Skin of body (tissue), 1 donor: ENCODE measurements at regions not wholly inside any gene's neighbourhood (a gene's known extent, or its start where the extent isn't known, plus 50 kb on each side); places are given as distances from the start of the nearest gene placed in this dataset.
A peak's percentile ranks its signal among the peaks of the same experiment; 100 is the strongest.

Experiments used
- DNase-seq: peaks from one replicate; lab custom pipeline; 2025; lab: John Stamatoyannopoulos, UW

DNA sequence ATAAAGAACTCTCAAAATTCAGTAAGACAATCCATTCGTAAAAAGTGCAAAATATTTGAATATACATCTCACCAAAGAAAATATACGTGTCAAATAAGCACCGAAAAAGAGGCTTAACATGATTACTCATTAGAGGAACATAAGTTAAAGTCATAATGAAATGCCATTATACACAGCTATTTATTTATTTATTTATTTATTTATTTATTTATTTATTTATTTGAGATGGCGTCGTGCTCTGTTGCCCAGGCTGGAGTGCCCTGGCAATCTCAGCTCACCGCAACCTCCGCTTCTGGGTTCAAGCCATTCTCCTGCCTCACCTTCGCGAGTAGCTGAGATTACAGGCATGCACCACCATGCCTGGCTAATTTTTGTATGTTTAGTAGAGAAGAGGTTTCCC is 203.6 kb upstream of the UBASH3B start:
- no peak for DNase-seq

DNA sequence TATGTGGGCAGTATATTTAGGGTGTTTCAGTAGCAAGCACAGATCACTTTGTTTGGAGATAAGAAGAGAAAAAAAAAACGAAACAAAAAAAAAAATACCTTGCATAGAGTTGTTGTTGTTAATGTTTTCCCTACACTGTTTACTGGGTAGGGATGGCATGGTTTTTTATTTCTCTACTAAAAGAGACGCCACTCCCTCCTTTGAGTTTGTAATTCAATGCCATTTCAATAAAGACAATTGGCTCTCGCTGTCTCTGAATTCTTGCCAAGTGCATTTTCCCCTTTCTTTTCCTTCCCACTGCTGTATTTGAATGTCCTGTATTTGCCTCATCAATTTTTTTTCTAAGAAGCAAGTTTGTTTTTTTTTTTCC is 213.9 kb upstream of the UBASH3B start:
- peak; percentile 47 for DNase-seq

DNA sequence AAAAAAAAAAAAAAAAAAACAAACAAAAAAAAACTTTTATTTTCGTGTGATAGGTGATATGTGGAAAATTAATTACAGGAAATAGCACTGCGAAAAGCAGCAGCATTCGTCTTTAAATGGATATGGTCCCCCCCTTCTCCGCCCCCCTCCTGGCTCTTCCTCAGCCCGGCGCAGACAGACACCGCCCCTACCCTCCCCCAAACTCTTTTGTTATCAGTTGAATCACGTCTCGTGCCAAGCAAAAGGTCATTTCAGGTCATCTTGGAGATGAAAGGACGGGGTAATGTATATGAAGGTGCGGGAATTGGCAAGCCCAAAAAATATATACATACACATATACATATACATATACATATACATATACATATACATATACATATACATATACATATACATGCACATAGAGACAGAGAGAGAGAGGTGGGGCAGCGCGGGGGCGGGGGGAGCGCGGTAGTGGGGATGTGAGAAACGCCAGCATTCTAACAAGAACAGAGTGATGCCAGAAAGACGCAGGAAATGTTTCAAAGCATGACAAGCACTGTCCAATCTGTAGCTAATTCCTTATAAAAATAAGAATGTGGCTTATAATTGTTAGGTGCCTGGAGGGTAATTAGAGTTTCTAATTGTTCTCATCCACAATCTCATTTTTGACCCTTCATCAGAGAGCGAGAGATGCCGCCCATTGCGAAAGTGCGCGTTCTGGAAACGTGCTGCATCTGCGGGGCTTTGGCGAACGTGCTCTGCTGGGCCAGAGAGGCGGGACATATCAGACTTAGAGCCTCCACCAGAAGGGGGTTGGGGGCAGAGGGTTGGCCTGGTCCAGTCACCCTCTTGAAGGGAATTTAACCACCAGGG is 214.5 kb upstream of the UBASH3B start:
- peak; percentile 53 for DNase-seq

DNA sequence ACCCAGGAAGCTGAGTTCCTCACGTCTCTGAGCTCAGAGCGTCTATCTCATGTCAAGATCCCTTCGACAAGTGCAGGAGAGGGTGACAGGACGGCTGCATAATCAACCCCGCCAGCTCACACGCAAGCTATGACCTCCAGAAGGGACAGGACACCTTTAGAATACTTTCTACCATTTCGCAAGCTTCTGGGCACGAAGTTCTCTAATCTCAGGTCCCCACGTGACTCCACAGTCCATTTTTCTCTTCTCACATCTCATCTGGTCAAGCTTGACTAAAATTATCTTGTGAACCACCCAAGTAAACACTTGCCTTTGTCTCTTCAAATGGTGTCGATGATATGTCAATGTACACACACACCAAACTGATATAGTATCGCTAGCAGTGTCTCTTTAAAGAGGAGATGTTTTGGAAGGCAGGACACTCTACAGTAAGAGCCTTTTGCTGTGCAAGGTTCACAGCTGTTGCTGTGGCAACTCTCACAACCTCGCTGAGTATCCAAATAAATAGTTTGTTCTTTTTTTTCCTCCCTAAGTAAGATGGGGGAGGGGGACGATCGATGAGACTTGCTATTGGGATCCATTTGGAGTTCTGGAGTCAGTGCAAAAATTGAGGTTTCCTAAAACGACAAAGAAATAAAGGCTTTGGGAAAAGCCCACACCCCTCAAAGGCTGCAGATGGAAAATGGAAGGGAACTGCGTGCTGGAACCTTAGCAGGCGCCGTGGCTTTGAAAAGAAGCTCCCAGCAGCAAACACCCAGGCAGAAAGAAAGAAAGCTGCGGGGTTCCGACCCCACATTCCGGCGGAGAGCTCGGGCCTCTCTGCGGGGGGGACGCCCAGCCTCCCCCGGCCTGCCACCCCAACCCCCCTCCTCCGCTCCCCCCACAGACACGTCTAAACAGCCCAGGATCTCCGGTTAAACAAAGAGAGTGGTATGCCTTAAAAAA is 215.4 kb upstream of the UBASH3B start:
- DNase-seq = peak; percentile 77

DNA sequence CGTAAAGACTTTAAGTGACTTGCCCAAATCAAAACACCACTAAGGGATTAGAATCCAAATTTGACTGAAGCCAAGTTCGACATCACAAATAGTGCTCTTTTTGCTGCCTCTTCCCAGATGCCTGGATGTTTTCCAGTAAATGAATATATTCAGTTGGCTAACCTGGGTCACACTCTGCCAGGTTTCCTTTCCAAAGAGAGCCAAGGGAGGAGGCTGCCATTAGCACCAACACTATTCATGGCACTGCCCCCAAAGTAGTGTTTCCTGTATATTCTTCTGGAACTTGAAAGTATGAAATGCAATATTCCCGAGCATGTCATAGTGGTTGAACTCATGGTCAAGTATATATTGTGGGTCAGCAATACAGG is 219.3 kb upstream of the UBASH3B start:
- no peak for DNase-seq

DNA sequence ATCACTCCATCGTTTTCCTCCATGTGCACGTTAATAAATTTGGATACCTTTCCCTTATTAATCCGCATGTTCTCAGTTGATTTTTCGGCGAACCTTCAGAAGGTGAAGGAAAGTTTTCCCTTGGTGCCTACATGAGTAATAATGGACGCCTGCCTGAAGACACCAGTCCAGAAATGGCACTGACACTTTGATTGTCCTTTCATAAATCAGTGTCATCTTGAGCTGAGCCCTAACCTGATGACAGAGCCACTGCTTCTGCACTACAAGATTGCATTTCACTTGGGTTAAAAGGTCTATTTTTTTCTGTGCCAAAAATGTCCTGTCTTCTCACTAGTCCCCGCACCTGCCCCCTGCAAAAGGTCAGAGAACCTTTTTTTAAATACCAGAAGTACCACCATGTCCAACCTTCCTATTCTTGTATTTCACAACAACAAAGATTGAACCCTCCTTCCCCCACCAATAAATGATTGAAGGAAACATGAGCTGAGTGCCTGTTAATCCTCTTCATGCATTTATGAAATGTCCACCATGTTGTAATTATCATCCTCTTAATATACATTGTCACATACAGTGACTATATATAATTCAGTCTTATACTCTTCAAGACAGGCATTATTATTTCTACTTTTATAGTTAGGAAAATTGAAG is 219.9 kb upstream of the UBASH3B start:
- DNase-seq = no peak

DNA sequence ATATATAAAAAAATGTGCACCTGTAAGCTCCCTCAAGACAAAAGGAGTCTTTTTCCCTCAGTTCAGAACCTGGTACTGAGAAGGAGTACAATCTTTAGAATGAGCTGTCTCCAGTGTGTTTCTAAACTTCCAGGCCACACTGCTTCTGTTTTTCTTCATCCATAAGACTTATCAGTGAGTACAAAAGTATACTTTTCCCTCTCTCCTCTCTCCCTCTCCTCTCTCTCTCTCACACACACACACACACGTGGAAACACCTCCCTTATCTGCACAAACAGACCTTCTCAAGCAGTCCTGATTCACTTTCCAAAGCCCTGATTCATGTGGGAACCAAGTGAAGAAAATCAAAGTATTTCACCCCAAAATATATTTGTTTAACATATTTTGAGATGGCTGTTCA is 220.7 kb upstream of the UBASH3B start:
- DNase-seq = no peak

DNA sequence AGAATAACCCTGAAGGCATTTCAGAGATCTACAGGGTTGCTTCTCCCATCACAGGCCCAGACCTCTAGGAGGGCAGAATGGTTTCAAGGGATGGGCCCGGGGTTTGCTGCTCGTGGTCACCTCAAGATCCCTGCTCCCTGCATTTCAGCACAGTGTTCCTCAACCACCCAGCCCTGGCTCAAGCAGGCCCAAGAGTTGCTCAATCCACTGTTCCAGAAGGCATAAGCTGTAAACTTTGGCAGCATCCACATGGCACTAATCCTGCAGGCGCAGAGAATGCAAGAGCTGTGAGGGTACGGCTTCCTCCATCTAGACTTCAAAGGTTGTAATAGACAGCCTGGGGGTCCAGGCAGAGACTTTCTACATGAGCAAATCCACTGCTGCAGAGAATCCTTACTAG is 225.0 kb upstream of the UBASH3B start:
- DNase-seq = no peak

DNA sequence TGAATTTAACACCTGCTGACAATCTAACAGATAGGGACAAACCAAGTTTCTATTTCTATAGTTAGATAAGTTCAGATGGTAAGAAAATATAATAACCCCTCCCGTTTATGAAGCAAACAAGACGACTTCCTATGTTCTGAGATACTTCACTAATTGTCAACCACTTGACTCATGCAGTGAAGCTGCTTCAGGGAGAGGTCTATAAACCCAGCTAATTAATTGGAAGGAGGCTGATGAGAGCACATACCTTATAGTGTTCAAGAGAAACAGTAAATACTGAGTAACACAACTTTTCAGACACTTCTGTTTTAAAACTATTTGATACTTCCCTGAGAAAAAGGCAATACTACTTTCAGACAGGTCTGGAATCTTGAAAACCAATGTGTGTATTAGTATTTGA is 229.4 kb upstream of the UBASH3B start:
- no peak for DNase-seq

DNA sequence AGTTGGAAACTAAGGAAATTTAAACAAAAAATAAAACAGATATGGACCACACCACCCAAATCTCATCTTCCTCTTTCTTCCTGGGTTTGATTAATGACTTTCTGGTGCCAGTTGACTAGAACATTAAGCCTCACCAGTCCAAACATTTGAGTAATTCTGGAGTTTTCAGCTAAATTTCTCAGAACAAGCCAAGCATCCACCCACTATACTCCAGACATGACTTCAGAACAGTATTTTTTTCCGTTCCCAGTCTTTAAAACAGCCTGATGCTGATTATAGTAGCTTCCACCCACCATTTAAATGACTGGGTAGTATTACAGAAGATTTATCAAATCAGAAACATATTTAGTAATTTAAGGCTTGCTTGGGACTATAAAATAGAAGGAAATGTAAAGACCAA is 230.9 kb upstream of the UBASH3B start:
- DNase-seq = peak; percentile 40

DNA sequence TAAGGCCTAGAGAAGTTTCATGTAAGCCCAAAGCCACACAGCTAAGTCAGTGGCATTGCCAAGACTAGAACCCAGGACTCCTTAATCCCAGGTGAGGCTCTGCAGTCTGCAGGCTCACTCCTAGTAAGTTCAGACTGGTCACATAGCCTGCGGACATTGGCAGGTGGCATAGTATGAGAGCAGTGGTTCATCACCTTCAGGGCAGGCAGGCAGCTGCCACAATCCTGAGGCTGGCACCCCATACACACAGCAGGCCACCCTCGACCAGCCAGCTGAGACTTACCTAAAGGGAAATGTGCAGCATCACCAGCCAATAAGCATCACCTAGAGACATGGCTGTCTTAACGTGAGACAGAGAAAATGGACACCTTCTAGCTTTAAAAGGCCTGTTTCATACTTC is 231.6 kb upstream of the UBASH3B start:
- no peak for DNase-seq

DNA sequence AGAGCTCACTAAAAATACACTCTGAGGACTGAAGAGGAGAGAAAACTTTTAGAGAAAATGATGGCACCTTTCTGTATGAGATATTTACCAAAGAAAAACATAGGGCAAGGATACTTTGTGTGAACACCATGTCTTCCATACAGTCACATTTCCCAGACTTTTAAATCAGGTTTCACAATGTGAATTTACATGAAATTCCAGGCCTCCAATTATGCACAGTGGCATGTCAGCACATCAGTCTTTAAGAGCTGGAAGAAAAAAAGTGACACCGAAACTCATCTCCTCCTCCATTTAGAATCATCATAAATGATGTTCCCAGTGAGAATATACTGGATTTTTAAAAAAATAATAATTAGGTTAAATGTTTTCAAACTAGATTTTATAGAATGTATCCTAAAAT is 232.2 kb upstream of the UBASH3B start:
- no peak for DNase-seq

DNA sequence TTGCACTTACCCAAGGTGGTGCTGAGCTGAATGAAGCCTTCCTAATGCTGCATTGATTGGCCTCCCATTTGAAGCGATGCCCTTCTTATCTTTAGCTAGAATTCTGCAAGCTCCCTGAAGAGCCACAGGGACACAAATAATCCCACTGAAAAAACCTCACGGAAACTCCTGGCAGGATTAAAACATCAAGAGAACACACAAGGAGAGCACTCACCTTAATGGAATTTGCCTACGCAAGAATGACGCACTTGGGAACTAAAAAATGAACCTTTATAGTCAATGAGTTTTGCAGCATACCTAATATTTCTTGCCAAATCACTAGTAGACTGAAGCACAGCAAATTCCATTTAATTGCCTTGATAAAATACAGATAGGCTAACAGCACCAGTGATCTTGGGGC is 232.8 kb upstream of the UBASH3B start:
- no peak for DNase-seq

DNA sequence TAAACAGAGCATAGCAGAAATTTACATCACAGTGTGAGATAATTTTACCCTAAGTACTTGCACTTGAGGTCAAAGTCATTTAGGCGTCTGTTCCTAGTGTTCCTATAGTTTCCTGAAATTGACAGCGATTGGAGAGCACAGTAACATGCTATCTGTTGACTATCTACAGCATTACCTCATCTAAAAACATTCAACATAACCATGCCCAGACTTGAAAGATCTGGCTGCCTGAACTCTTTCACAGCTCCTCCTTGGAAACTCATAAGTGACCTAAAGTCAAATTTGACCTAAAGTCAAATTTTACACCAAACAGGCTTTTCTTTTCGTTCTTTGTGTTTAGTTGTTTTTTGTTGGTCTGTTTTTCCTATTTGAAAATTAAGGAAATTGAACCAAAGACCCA is 233.8 kb upstream of the UBASH3B start:
- DNase-seq = no peak

DNA sequence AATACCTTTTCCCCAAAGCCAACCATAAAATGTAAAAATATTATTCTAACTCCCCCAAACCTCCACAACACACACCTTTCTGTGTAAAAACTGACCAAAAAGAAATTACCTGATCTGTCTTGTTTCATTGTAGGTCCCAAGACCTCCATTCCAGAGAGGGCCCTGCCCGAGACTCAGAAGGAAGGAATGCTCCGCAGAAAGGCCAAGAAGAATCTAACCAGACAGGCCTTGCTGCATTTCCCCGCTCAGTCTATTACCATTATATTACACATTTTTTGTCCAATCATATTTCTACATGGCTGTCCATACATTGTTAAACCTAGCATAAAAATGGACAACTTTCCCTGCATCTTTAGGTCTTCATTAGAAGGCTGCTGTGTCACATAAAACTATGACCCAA is 237.5 kb upstream of the UBASH3B start:
- no peak for DNase-seq

DNA sequence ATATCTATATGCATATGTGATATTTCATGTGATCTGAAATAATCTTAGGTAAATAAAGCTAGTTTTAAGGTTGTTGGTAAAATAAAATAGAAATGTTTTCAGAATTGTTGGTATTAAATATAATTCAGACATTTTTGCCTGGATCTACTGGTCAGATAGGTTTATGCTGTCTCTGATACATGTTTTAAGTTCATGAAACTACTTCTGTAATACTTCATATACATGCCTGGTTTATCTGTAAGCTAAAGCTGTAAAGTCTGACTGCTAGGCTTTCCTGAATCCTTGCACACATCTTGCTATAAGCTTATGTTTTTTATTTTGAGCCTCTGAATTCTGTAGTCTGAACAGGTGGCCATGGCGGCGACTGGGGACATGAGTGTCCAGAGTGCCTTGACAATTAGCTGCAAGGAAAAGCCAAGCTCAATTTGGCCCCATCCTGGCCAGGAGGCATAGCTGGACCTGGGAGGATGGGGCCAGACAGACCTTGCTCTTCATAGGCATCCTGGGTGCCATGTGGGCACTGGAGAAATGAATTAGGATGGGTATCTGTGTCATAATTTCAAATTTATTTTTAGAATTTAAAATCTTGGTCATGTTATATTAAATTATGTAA is 241.0 kb upstream of the UBASH3B start:
- no peak for DNase-seq

DNA sequence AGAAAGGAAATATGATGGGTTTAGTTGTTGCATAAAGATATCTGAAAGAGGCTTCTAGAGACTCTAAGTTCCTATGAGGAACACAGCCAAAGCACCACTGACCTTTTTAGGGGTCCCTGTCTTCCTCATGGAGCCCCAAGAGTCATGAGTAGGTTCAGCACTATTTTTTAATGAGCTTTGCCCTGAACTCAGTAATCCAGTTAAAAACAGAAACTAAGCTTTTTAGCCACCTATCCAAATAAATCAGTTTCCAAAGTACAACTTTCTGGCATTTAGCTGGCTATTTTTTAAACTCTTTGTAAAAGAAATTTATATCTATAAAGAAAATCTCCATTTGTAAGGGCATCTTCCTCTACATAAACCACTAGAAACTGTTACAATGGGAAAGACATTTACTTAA is 241.8 kb upstream of the UBASH3B start:
- no peak for DNase-seq

DNA sequence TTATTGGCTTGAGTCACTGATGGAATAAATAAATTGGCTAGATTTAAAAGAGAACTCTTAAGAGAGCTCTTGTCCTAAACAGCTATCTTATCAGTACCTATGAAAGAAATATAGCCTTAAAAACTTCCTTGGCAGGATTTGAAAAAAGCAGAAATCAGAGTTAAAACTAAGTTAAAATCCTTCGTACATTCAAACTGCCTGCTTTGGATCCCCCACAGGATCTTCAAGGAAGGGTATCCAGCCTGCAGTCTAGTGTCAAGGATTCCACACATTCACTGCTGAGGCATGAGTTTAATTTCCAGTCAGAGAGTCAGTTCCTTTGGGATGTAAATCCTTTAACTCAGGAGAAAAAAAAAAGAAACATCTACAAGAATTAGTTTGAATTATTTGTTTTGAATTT is 242.9 kb upstream of the UBASH3B start:
- DNase-seq = no peak

DNA sequence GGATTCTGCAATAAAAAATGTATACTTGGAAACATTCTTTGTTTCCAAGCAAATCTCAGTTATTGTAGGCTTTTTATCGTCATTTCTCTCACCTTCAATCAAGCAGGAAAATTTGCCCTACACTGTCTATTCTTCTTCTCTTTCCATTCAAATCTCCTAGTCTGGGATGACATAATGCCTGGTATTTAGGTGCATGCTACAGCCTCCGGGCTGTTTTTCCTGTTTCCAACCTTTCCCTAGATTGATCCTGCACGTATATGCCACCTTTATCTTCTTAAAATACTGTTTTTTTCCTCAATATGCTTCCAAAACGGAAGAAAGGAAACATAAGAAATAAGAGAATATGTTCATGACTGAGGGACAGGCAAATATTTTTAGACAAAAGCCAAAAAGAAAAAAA is 249.1 kb upstream of the UBASH3B start:
- no peak for DNase-seq

DNA sequence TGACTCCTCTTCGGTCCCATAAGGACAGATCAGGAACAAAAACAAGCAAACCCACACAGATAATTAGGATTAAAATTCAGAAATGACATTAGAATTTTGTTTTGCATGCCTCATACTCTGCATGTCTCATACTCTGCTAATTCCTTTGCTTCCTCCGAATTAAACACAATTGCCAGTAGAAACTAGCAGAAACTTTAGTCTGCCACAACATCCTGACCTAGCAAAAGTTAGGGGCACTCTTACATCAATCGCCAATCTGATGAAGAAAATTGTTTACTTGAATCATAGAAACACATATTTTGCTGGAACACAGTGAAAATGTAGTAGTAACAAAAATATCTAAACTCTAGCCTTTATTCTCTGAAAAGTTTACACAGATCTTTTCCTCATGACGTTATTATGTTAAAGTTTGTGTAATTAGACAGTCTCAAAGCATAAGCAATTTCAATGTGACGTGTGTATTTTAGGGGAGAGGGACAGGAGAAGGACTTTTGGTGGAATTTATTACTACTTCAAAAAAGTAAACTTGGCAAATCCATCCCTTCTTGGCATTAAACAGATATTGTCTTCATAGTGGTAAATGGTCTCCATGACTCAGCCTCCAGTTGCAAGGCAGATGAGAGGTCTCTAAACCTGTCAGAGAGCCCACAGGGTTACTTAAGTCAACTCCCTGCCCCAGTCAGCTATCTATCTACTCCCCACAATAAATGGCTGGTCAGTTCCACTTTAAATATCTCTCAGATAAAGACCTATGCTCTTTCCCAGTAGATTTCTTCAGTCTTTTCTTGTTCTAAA is 249.8 kb upstream of the UBASH3B start:
- no peak for DNase-seq

DNA sequence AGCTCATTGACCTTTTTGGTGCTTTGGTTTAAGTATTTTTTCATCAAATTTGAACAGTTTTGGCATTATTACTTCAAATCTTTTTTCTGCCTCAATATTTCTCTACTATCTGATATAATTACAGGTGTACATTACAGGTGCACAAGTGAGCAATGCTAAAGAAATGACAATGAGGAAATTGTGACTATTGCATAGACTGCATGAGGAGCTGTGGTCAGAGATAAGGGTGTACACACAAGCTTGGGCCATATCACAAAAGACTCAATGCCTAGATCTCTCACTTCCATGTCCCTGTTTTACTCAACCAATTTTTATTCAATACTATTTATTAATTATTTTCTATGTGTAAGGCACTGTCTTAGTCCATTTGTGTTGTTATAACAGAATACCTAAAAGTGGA is 251.0 kb upstream of the UBASH3B start:
- DNase-seq = no peak
